Peyer's patch (tissue), 4 donors: ENCODE measurements at regions not wholly inside any gene's neighbourhood (a gene's known extent, or its start where the extent isn't known, plus 50 kb on each side); places are given as distances from the start of the nearest gene placed in this dataset.

Experiments used
- DNase-seq, 3 donors: peaks; one replicate each; pipeline ENCODE4 v3.0.0-alpha.2; 2017 to 2019
- H3K27ac ChIP-seq, 4 donors: fragments of 200-600 bp; sonication (generic); one replicate each; pipeline ENCODE4 v1.5.1; 2016 to 2019
- H3K27me3 ChIP-seq, 2 donors: fragments of 200-600 bp; sonication (generic); one replicate each; pipeline ENCODE4 v1.5.1; 2019
- H3K36me3 ChIP-seq, 3 donors: fragments of 200-600 bp; sonication (generic); one replicate each; pipeline ENCODE4 v1.5.1; 2016 to 2019
- H3K4me1 ChIP-seq, 4 donors: fragments of 200-600 bp; sonication (generic); one replicate each; pipeline ENCODE4 v1.5.1; 2016 to 2019
- H3K4me3 ChIP-seq, 4 donors: fragments of 200-600 bp; sonication (generic); 1 replicate in 3 of 4; 2 replicates in 1 of 4; pipeline ENCODE4 v1.5.1; 2016 to 2019; ENCODE audit warnings: mild to moderate bottlenecking in 1 of 4
- H3K9me3 ChIP-seq, 4 donors: fragments of 200-600 bp; sonication (generic); one replicate each; pipeline ENCODE4 v1.5.1; 2016 to 2019; ENCODE audit warnings: mild to moderate bottlenecking in 1 of 4
- POLR2A ChIP-seq, 2 donors: fragments of 450-650 bp; IDR thresholded peaks; one replicate each; pipeline ENCODE4 v1.5.1; 2017; ENCODE audit warnings: antibody characterized with exemption in 2 of 2, mild to moderate bottlenecking in 2 of 2, moderate library complexity in 2 of 2
- TF ChIP-seq, protein P1 (sequence below), 6 experiments: fragments of 450-650 bp in 4 of 6; fragments of 200-600 bp in 2 of 6; sonication (generic) in 1 of 6; IDR thresholded peaks; one replicate each; pipeline ENCODE4 v1.5.1; 2017 to 2019; ENCODE audit warnings: antibody characterized with exemption in 6 of 6, mild to moderate bottlenecking in 3 of 6, moderate library complexity in 1 of 6

DNA sequence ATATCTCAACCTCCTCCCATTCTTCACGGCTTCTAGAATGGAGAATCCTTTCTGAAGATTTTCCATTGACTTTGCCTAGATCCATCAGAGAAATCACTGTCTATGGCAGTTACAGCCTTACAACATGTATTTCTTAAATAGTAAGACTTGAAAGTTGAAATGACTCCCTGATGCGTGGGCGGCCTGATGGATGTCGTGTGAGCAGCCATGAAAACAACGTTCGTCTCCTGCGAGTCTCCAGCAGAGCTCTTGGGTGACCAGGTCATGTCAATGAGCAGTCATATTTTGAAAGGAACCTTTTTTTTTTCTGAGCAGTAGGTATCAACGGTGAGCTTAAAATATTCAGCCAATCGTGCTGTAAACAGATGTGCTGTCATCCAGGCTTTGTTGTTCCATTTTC lies 139.9 kb upstream of the C14orf180 start:
- Histone ChIP-seq H3K36me3 (no peaks in the 10 kb centered on the region), H3K27me3 (no peaks in the 10 kb centered on the region), H3K9me3 (no peaks in the 10 kb centered on the region), H3K27ac (no peak overlapping the region), H3K4me3 (no peak overlapping the region), H3K4me1 (peaks cover 0 to 5% (median 0%) of the 10 kb centered on the region in 4 donors)
- TF ChIP-seq, protein P1, sequence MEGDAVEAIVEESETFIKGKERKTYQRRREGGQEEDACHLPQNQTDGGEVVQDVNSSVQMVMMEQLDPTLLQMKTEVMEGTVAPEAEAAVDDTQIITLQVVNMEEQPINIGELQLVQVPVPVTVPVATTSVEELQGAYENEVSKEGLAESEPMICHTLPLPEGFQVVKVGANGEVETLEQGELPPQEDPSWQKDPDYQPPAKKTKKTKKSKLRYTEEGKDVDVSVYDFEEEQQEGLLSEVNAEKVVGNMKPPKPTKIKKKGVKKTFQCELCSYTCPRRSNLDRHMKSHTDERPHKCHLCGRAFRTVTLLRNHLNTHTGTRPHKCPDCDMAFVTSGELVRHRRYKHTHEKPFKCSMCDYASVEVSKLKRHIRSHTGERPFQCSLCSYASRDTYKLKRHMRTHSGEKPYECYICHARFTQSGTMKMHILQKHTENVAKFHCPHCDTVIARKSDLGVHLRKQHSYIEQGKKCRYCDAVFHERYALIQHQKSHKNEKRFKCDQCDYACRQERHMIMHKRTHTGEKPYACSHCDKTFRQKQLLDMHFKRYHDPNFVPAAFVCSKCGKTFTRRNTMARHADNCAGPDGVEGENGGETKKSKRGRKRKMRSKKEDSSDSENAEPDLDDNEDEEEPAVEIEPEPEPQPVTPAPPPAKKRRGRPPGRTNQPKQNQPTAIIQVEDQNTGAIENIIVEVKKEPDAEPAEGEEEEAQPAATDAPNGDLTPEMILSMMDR (IDR thresholded peaks at IDR 0.05), result no peak
- no peak for TF ChIP-seq POLR2A (IDR thresholded peaks at IDR 0.05)
- DNase-seq, result no peak

- H3K4me3 ChIP-seq, result no peak overlapping the region
- TF ChIP-seq, protein P1 (IDR thresholded peaks at IDR 0.05), result no peak
- peaks cover 0 to 5% (median 0%) of the 10 kb centered on the region in 4 donors for H3K4me1 ChIP-seq
- H3K36me3 ChIP-seq, result no peaks in the 10 kb centered on the region
- H3K9me3 ChIP-seq, result no peaks in the 10 kb centered on the region
- DNase-seq, result no peak
- H3K27me3 ChIP-seq, result no peaks in the 10 kb centered on the region
- no peak overlapping the region for H3K27ac ChIP-seq
Observed at GRCh38 chr14:104440297-104440956, 139.1 kb upstream of the C14orf180 start.

DNA sequence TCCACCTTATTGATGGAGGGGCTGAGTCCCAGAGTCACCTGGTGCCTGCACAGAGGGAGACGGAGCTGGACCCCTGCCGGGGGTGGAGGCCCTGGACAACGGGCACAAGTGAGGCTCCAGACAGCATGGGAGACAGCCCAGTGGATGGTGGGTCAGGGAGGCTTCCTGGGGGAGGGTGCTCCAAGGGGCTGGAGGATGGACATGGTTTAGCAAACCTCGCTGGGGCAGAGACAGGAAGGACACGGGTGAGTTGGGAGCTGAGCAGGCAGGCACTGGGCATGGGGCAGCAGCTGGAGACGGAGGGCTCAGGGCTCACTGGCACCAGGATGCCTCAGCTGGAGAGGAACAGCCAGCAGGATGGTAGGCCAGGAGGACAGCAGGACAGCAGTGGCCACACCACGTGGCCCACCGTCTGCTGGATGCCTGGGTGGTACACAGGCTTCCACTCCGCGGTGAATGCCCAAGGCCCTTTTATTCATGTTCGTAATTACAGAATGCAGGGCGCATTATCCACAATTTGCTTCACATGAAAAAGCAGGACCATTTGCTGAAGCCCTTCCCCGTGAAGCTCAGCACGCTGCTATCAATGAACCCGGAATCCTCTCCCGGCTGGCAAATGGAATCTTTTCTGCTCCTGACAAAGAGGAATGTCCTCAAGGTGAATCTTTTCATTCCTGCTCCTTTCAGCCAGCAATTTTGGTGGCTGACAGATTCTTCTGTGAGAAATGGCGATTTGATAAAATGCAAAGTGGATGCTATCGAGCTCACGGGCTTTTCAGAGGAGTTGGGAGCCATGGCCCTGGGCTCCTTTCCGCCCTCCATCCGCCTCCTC lies 138.1 kb upstream of the C14orf180 start:
- H3K9me3 ChIP-seq, result no peaks in the 10 kb centered on the region
- H3K4me3 ChIP-seq, result no peak overlapping the region
- no peaks in the 10 kb centered on the region for H3K27me3 ChIP-seq
- no peak overlapping the region for H3K27ac ChIP-seq
- TF ChIP-seq, protein P1 (IDR thresholded peaks at IDR 0.05), result no peak
- TF ChIP-seq POLR2A (IDR thresholded peaks at IDR 0.05), result no peak
- no peak for DNase-seq
- no peaks in the 10 kb centered on the region for H3K36me3 ChIP-seq
- peaks cover 0 to 2% (median 0%) of the 10 kb centered on the region in 4 donors for H3K4me1 ChIP-seq

DNA sequence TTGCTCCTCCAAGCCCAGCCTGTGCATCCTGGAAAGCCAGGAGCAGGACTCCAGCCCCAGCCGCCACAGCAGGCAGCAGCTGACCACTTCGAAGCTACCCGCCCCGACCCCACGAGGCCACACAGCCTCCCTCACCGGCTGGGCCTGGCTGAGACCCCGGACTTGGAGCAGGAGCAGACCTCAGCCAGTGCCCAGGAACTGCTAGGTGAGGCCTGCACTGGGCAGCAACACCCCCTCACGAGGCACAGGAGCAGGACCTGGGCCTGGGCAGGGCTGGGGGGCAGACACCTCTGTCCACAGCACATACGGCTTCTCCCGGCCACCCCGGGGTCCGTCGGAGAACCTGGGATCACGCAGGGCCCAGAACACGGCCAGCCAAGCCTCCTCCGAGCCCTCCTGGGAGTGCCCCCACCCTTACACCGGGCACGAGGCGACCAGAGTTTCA lies 137.4 kb upstream of the C14orf180 start:
- Histone ChIP-seq H3K4me1 (no peaks in the 10 kb centered on the region), H3K27ac (no peak overlapping the region), H3K9me3 (no peaks in the 10 kb centered on the region), H3K4me3 (no peak overlapping the region), H3K36me3 (no peaks in the 10 kb centered on the region), H3K27me3 (no peaks in the 10 kb centered on the region)
- TF ChIP-seq, protein P1 (IDR thresholded peaks at IDR 0.05), result no peak
- no peak for TF ChIP-seq POLR2A (IDR thresholded peaks at IDR 0.05)
- no peak for DNase-seq

DNA sequence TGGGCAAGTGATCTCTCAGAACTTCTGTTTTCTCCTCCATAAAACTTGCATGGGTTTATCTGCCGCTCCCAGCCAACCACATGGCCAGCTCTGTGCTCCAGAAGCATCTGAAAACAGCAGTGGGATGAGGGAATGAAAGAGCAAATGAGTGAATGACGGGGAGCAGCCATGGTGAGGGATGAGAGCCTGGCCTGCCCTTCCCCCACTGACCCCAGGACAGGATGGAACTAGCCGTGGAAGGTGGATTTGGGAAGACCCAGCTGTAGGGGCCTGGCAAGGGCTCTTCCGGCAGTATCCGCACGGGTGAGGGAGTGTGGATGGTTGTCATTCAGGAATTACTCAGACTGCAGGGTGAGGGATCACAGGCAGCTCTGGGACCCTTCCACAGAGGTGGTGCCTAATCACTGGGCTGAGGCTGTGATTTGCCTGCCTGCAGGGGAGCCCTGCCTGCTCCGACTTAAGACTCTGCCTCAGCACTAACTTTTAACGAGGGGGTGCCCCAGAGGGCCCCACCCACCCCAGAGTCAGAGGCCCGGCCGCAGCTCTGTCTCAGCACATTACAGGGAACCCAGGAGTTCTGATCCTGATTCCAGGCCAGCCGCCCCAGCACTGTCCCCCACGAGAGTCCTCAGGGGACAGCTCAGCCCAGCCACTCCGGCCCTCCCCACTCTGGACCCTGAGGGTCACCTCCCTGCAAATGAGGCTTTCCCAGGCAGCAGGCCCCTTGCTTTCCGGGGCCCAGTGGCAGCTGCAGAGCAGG lies 136.8 kb upstream of the C14orf180 start:
- Histone ChIP-seq H3K27ac (no peak overlapping the region), H3K4me1 (no peaks in the 10 kb centered on the region), H3K27me3 (no peaks in the 10 kb centered on the region), H3K36me3 (no peaks in the 10 kb centered on the region), H3K4me3 (no peak overlapping the region), H3K9me3 (no peaks in the 10 kb centered on the region)
- no peak for DNase-seq
- TF ChIP-seq, protein P1 (IDR thresholded peaks at IDR 0.05), result no peak
- no peak for TF ChIP-seq POLR2A (IDR thresholded peaks at IDR 0.05)
